GM21528 (cell line): ENCODE measurements at regions not wholly inside any gene's neighbourhood (a gene's known extent, or its start where the extent isn't known, plus 50 kb on each side); places are given as distances from the start of the nearest gene placed in this dataset.

ENCODE experiments used
- ATAC-seq: cut with Tn5 transposase; IDR thresholded peaks from one replicate; pipeline ENCODE4 v1.9.1; 2021; ENCODE audit warnings: mild to moderate bottlenecking, moderate library complexity; ENCODE audit not compliant: unreplicated experiment, low FRiP score

- no peak for ATAC-seq
Measured at GRCh38 chr12:74292351-74293194, 245.1 kb upstream of the ATXN7L3B start.

- ATAC-seq: no peak
Measured at GRCh38 chr12:74293689-74294131, 243.9 kb upstream of the ATXN7L3B start.

- no peak for ATAC-seq
Measured at GRCh38 chr12:74317078-74317601, 220.5 kb upstream of the ATXN7L3B start.

- no peak for ATAC-seq
Measured at GRCh38 chr12:74317741-74318140, 219.9 kb upstream of the ATXN7L3B start.

- ATAC-seq: no peak
Measured at GRCh38 chr12:74319886-74320285, 217.7 kb upstream of the ATXN7L3B start.

- no peak for ATAC-seq
Measured at GRCh38 chr12:74321381-74321780, 216.3 kb upstream of the ATXN7L3B start.

- no peak for ATAC-seq
Measured at GRCh38 chr12:74322792-74323191, 214.8 kb upstream of the ATXN7L3B start.

- no peak for ATAC-seq
Measured at GRCh38 chr12:74328623-74329022, 209.0 kb upstream of the ATXN7L3B start.

GRCh38 chr12:74334780-74335179, 202.9 kb upstream of the ATXN7L3B start:
- ATAC-seq: no peak

- no peak for ATAC-seq
Measured at GRCh38 chr12:74337951-74338350, 199.7 kb upstream of the ATXN7L3B start.

GRCh38 chr12:74339211-74339610, 198.4 kb upstream of the ATXN7L3B start:
- ATAC-seq: no peak

GRCh38 chr12:74349925-74350324, 187.7 kb upstream of the ATXN7L3B start:
- ATAC-seq: no peak

GRCh38 chr12:74365178-74365964, 172.3 kb upstream of the ATXN7L3B start:
- peak; percentile 75 for ATAC-seq

- no peak for ATAC-seq
Measured at GRCh38 chr12:74370608-74371216, 166.9 kb upstream of the ATXN7L3B start.

GRCh38 chr12:74379114-74379513, 158.5 kb upstream of the ATXN7L3B start:
- ATAC-seq: no peak

GRCh38 chr12:74381958-74382357, 155.7 kb upstream of the ATXN7L3B start:
- no peak for ATAC-seq

- no peak for ATAC-seq
Measured at GRCh38 chr12:74382983-74383382, 154.7 kb upstream of the ATXN7L3B start.

GRCh38 chr12:74391283-74391682, 146.4 kb upstream of the ATXN7L3B start:
- no peak for ATAC-seq

GRCh38 chr12:74393272-74393671, 144.4 kb upstream of the ATXN7L3B start:
- ATAC-seq: no peak

- no peak for ATAC-seq
Measured at GRCh38 chr12:74394647-74395046, 143.0 kb upstream of the ATXN7L3B start.

- no peak for ATAC-seq
Measured at GRCh38 chr12:74401035-74401434, 136.6 kb upstream of the ATXN7L3B start.
